GM23338 (cell line): ENCODE measurements at regions not wholly inside any gene's neighbourhood (a gene's known extent, or its start where the extent isn't known, plus 50 kb on each side); places are given as distances from the start of the nearest gene placed in this dataset.

Source experiments
- ATAC-seq: fragments of 200-7000 bp; cut with Tn5 transposase; 3 replicates; pipeline ENCODE4 v1.9.1; 2020
- DNase-seq: peaks from one replicate; pipeline ENCODE4 v3.0.0-alpha.2; 2015; ENCODE audit warnings: low spot score
- H2AFZ ChIP-seq: fragments of 200-600 bp; sonication (generic); 2 replicates; pipeline ENCODE4 v1.8.0; 2016; ENCODE audit warnings: antibody characterized with exemption, mild to moderate bottlenecking, moderate library complexity
- H3F3A ChIP-seq: fragments of 200-600 bp; sonication (generic); replicated peaks from 2 replicates; pipeline ENCODE4 v1.8.0; 2017; ENCODE audit warnings: antibody characterized with exemption, mixed run types, low read depth
- H3K27ac ChIP-seq: fragments of 200-600 bp; sonication (generic); 2 replicates; pipeline ENCODE4 v1.6.1; 2016; ENCODE audit warnings: low read depth
- H3K27me3 ChIP-seq: fragments of 200-600 bp; sonication (generic); 2 replicates; pipeline ENCODE4 v1.8.0; 2016; ENCODE audit warnings: mild to moderate bottlenecking, mixed run types, moderate library complexity; ENCODE audit not compliant: insufficient read depth
- H3K36me3 ChIP-seq: fragments of 200-600 bp; sonication (generic); 2 replicates; pipeline ENCODE4 v1.8.0; 2016; ENCODE audit warnings: mild to moderate bottlenecking; ENCODE audit not compliant: insufficient read depth
- H3K4me1 ChIP-seq: fragments of 200-600 bp; sonication (generic); 2 replicates; pipeline ENCODE4 v1.8.0; 2016; ENCODE audit warnings: mild to moderate bottlenecking, moderate library complexity; ENCODE audit not compliant: insufficient read depth
- H3K4me2 ChIP-seq: fragments of 200-600 bp; sonication (generic); 2 replicates; pipeline ENCODE4 v1.7.1; 2017; ENCODE audit warnings: mixed run types
- H3K4me3 ChIP-seq: fragments of 200-600 bp; sonication (generic); 2 replicates; pipeline ENCODE4 v1.6.1; 2016; ENCODE audit warnings: mixed run types
- H3K79me2 ChIP-seq: fragments of 200-600 bp; sonication (generic); replicated peaks from 2 replicates; pipeline ENCODE4 v1.8.0; 2017; ENCODE audit warnings: mild to moderate bottlenecking; ENCODE audit not compliant: insufficient read depth
- H3K9me2 ChIP-seq: fragments of 200-600 bp; sonication (generic); 2 replicates; pipeline ENCODE4 v1.8.0; 2017; ENCODE audit not compliant: insufficient read depth
- H4K20me1 ChIP-seq: fragments of 200-600 bp; sonication (generic); replicated peaks from 2 replicates; pipeline ENCODE4 v1.8.0; 2017; ENCODE audit warnings: mild to moderate bottlenecking; ENCODE audit not compliant: insufficient read depth
- H3K27ac Mint-ChIP-seq: 2 replicates; pipeline ENCODE4 v1.8.0; 2020; ENCODE audit warnings: inconsistent platforms, mild to moderate bottlenecking, moderate library complexity, mixed read lengths
- H3K27me3 Mint-ChIP-seq: 3 replicates; pipeline ENCODE4 v1.8.0; 2022; ENCODE audit warnings: low read depth, mild to moderate bottlenecking, moderate library complexity, mixed read lengths, inconsistent platforms; ENCODE audit not compliant: insufficient read depth, poor library complexity
- H3K36me3 Mint-ChIP-seq: 3 replicates; pipeline ENCODE4 v1.8.0; 2021; ENCODE audit warnings: low read depth, mild to moderate bottlenecking, inconsistent platforms, moderate library complexity, mixed read lengths
- H3K4me1 Mint-ChIP-seq: 3 replicates; pipeline ENCODE4 v1.8.0; 2020; ENCODE audit warnings: mild to moderate bottlenecking, inconsistent platforms, mixed read lengths
- H3K4me3 Mint-ChIP-seq: 3 replicates; pipeline ENCODE4 v1.8.0; 2021; ENCODE audit warnings: moderate library complexity, mild to moderate bottlenecking, inconsistent platforms, mixed read lengths
- H3K9me3 Mint-ChIP-seq: 3 replicates; pipeline ENCODE4 v1.8.0; 2020; ENCODE audit warnings: moderate library complexity, mild to moderate bottlenecking, inconsistent platforms, mixed read lengths
- CREB1 ChIP-seq: fragments of 250-450 bp; sonication (Bioruptor Pico); IDR thresholded peaks from 2 replicates; pipeline ENCODE4 v1.5.0; 2020; ENCODE audit warnings: low read depth, mild to moderate bottlenecking, moderate library complexity
- ETS1 ChIP-seq: IDR thresholded peaks from 2 replicates; pipeline ENCODE4 v1.6.1; 2016; ENCODE audit warnings: antibody characterized with exemption
- EZH2phosphoT487 ChIP-seq: fragments of 200-600 bp; sonication (generic); IDR thresholded peaks from one replicate; pipeline ENCODE4 v1.8.1; 2018; ENCODE audit warnings: antibody characterized with exemption; ENCODE audit not compliant: unreplicated experiment
- JUNB ChIP-seq: IDR thresholded peaks from one replicate; pipeline ENCODE4 v1.6.1; 2016; ENCODE audit warnings: antibody characterized with exemption; ENCODE audit not compliant: unreplicated experiment
- POLR2AphosphoS5 ChIP-seq: IDR thresholded peaks from 2 replicates; pipeline ENCODE4 v1.6.1; 2016; ENCODE audit warnings: antibody characterized with exemption, low read depth
- REST ChIP-seq: IDR thresholded peaks from one replicate; pipeline ENCODE4 v1.6.1; 2018; ENCODE audit warnings: antibody characterized with exemption; ENCODE audit not compliant: unreplicated experiment
- STAT1 ChIP-seq: IDR thresholded peaks from one replicate; pipeline ENCODE4 v1.6.1; 2016; ENCODE audit warnings: antibody characterized with exemption; ENCODE audit not compliant: unreplicated experiment
- ZNF114 ChIP-seq: fragments of 250-450 bp; sonication (Bioruptor Pico); IDR thresholded peaks from 2 replicates; pipeline ENCODE4 v1.5.0; 2020; ENCODE audit warnings: mild to moderate bottlenecking, moderate library complexity
- ZNF331 ChIP-seq: fragments of 250-450 bp; sonication (Bioruptor Pico); IDR thresholded peaks from 2 replicates; pipeline ENCODE4 v1.5.0; 2020; ENCODE audit warnings: low read depth, mild to moderate bottlenecking, moderate library complexity
- ZNF462 ChIP-seq: fragments of 250-450 bp; sonication (Bioruptor Pico); IDR thresholded peaks from 2 replicates; pipeline ENCODE4 v1.5.0; 2020; ENCODE audit warnings: mild to moderate bottlenecking, moderate library complexity

GRCh38 chr3:101134331-101134730 is 141.1 kb upstream of the ABI3BP start:
- TF ChIP-seq STAT1, result no peak
- no peak overlapping the region for H3K4me3 Mint-ChIP-seq
- H2AFZ ChIP-seq, result no peak overlapping the region
- H3K36me3 Mint-ChIP-seq, result no peaks in the 10 kb centered on the region; the same call in 2 of the 3 replicates
- H3K4me1 Mint-ChIP-seq, result peaks cover 3% of the 10 kb centered on the region; the same call in 1 of the 3 replicates
- ATAC-seq, result no peak
- peaks cover 2% of the 10 kb centered on the region; the same call in 2 of the 3 replicates for H3K9me3 Mint-ChIP-seq
- H3K9me2 ChIP-seq, result 0 out of 2 replicates have a peak, but pooled peaks cover 4% of the 10 kb centered on the region
- no peak overlapping the region for H3K4me3 ChIP-seq
- peaks cover 1% of the 10 kb centered on the region for H3K27me3 Mint-ChIP-seq
- H4K20me1 ChIP-seq, result no peaks in the 10 kb centered on the region
- no peak overlapping the region for H3K27ac ChIP-seq
- H3K4me1 ChIP-seq, result no peaks in the 10 kb centered on the region
- H3K4me2 ChIP-seq, result no peak overlapping the region
- no peaks in the 10 kb centered on the region for H3K36me3 ChIP-seq
- H3K27ac Mint-ChIP-seq, result no peak overlapping the region
- no peak for DNase-seq
- no peaks in the 10 kb centered on the region for H3K79me2 ChIP-seq
- no peaks in the 10 kb centered on the region for H3F3A ChIP-seq
- H3K27me3 ChIP-seq, result no peaks in the 10 kb centered on the region

- Histone ChIP-seq H4K20me1 (no peaks in the 10 kb centered on the region), H3F3A (no peaks in the 10 kb centered on the region), H3K4me1 (no peaks in the 10 kb centered on the region), H2AFZ (no peak overlapping the region), H3K27ac (no peak overlapping the region), H3K79me2 (no peaks in the 10 kb centered on the region), H3K27me3 (no peaks in the 10 kb centered on the region), H3K9me2 (0 out of 2 replicates have a peak, but pooled peaks cover 4% of the 10 kb centered on the region), H3K36me3 (no peaks in the 10 kb centered on the region), H3K4me3 (no peak overlapping the region), H3K4me2 (no peak overlapping the region)
- H3K4me1 Mint-ChIP-seq, result peaks cover under 1% of the 10 kb centered on the region; the same call in 1 of the 3 replicates
- peaks cover 2% of the 10 kb centered on the region; the same call in 2 of the 3 replicates for H3K9me3 Mint-ChIP-seq
- no peak overlapping the region for H3K27ac Mint-ChIP-seq
- no peak for ATAC-seq
- no peaks in the 10 kb centered on the region; the same call in 2 of the 3 replicates for H3K36me3 Mint-ChIP-seq
- DNase-seq, result no peak
- H3K4me3 Mint-ChIP-seq, result no peak overlapping the region
- peaks cover 1% of the 10 kb centered on the region for H3K27me3 Mint-ChIP-seq
- no peak for TF ChIP-seq ZNF331
- no peak for TF ChIP-seq JUNB
- TF ChIP-seq ETS1, result no peak
- TF ChIP-seq EZH2phosphoT487, result no peak
- TF ChIP-seq POLR2AphosphoS5, result no peak
- TF ChIP-seq REST, result no peak
- TF ChIP-seq ZNF114, result no peak
- no peak for TF ChIP-seq STAT1
- no peak for TF ChIP-seq ZNF462 (CRISPR knock-in tag)
- no peak for TF ChIP-seq CREB1
Measured at GRCh38 chr3:101133652-101134051, 140.4 kb upstream of the ABI3BP start.
